GM23338 (cell line): ENCODE measurements at regions not wholly inside any gene's neighbourhood (a gene's known extent, or its start where the extent isn't known, plus 50 kb on each side); places are given as distances from the start of the nearest gene placed in this dataset.

Source experiments
- ATAC-seq: fragments of 200-7000 bp; cut with Tn5 transposase; 3 replicates; pipeline ENCODE4 v1.9.1; 2020
- DNase-seq: peaks from one replicate; pipeline ENCODE4 v3.0.0-alpha.2; 2015; ENCODE audit warnings: low spot score
- H2AFZ ChIP-seq: fragments of 200-600 bp; sonication (generic); 2 replicates; pipeline ENCODE4 v1.8.0; 2016; ENCODE audit warnings: antibody characterized with exemption, mild to moderate bottlenecking, moderate library complexity
- H3F3A ChIP-seq: fragments of 200-600 bp; sonication (generic); replicated peaks from 2 replicates; pipeline ENCODE4 v1.8.0; 2017; ENCODE audit warnings: antibody characterized with exemption, mixed run types, low read depth
- H3K27ac ChIP-seq: fragments of 200-600 bp; sonication (generic); 2 replicates; pipeline ENCODE4 v1.6.1; 2016; ENCODE audit warnings: low read depth
- H3K27me3 ChIP-seq: fragments of 200-600 bp; sonication (generic); 2 replicates; pipeline ENCODE4 v1.8.0; 2016; ENCODE audit warnings: mild to moderate bottlenecking, mixed run types, moderate library complexity; ENCODE audit not compliant: insufficient read depth
- H3K36me3 ChIP-seq: fragments of 200-600 bp; sonication (generic); 2 replicates; pipeline ENCODE4 v1.8.0; 2016; ENCODE audit warnings: mild to moderate bottlenecking; ENCODE audit not compliant: insufficient read depth
- H3K4me1 ChIP-seq: fragments of 200-600 bp; sonication (generic); 2 replicates; pipeline ENCODE4 v1.8.0; 2016; ENCODE audit warnings: mild to moderate bottlenecking, moderate library complexity; ENCODE audit not compliant: insufficient read depth
- H3K4me2 ChIP-seq: fragments of 200-600 bp; sonication (generic); 2 replicates; pipeline ENCODE4 v1.7.1; 2017; ENCODE audit warnings: mixed run types
- H3K4me3 ChIP-seq: fragments of 200-600 bp; sonication (generic); 2 replicates; pipeline ENCODE4 v1.6.1; 2016; ENCODE audit warnings: mixed run types
- H3K79me2 ChIP-seq: fragments of 200-600 bp; sonication (generic); replicated peaks from 2 replicates; pipeline ENCODE4 v1.8.0; 2017; ENCODE audit warnings: mild to moderate bottlenecking; ENCODE audit not compliant: insufficient read depth
- H3K9me2 ChIP-seq: fragments of 200-600 bp; sonication (generic); 2 replicates; pipeline ENCODE4 v1.8.0; 2017; ENCODE audit not compliant: insufficient read depth
- H4K20me1 ChIP-seq: fragments of 200-600 bp; sonication (generic); replicated peaks from 2 replicates; pipeline ENCODE4 v1.8.0; 2017; ENCODE audit warnings: mild to moderate bottlenecking; ENCODE audit not compliant: insufficient read depth
- H3K27ac Mint-ChIP-seq: 2 replicates; pipeline ENCODE4 v1.8.0; 2020; ENCODE audit warnings: inconsistent platforms, mild to moderate bottlenecking, moderate library complexity, mixed read lengths
- H3K27me3 Mint-ChIP-seq: 3 replicates; pipeline ENCODE4 v1.8.0; 2022; ENCODE audit warnings: low read depth, mild to moderate bottlenecking, moderate library complexity, mixed read lengths, inconsistent platforms; ENCODE audit not compliant: insufficient read depth, poor library complexity
- H3K36me3 Mint-ChIP-seq: 3 replicates; pipeline ENCODE4 v1.8.0; 2021; ENCODE audit warnings: low read depth, mild to moderate bottlenecking, inconsistent platforms, moderate library complexity, mixed read lengths
- H3K4me1 Mint-ChIP-seq: 3 replicates; pipeline ENCODE4 v1.8.0; 2020; ENCODE audit warnings: mild to moderate bottlenecking, inconsistent platforms, mixed read lengths
- H3K4me3 Mint-ChIP-seq: 3 replicates; pipeline ENCODE4 v1.8.0; 2021; ENCODE audit warnings: moderate library complexity, mild to moderate bottlenecking, inconsistent platforms, mixed read lengths
- H3K9me3 Mint-ChIP-seq: 3 replicates; pipeline ENCODE4 v1.8.0; 2020; ENCODE audit warnings: moderate library complexity, mild to moderate bottlenecking, inconsistent platforms, mixed read lengths
- CREB1 ChIP-seq: fragments of 250-450 bp; sonication (Bioruptor Pico); IDR thresholded peaks from 2 replicates; pipeline ENCODE4 v1.5.0; 2020; ENCODE audit warnings: low read depth, mild to moderate bottlenecking, moderate library complexity
- EZH2 ChIP-seq: fragments of 200-600 bp; sonication (generic); IDR thresholded peaks from one replicate; pipeline ENCODE4 v1.8.0; 2017; ENCODE audit warnings: antibody characterized with exemption, mild to moderate bottlenecking, low read depth; ENCODE audit not compliant: unreplicated experiment
- EZH2phosphoT487 ChIP-seq: fragments of 200-600 bp; sonication (generic); IDR thresholded peaks from one replicate; pipeline ENCODE4 v1.8.1; 2018; ENCODE audit warnings: antibody characterized with exemption; ENCODE audit not compliant: unreplicated experiment
- JUNB ChIP-seq: IDR thresholded peaks from one replicate; pipeline ENCODE4 v1.6.1; 2016; ENCODE audit warnings: antibody characterized with exemption; ENCODE audit not compliant: unreplicated experiment
- NANOG ChIP-seq: IDR thresholded peaks from 2 replicates; pipeline ENCODE4 v1.6.1; 2016; ENCODE audit warnings: antibody characterized with exemption, borderline replicate concordance
- POLR2AphosphoS5 ChIP-seq: IDR thresholded peaks from 2 replicates; pipeline ENCODE4 v1.6.1; 2016; ENCODE audit warnings: antibody characterized with exemption, low read depth
- STAT1 ChIP-seq: IDR thresholded peaks from one replicate; pipeline ENCODE4 v1.6.1; 2016; ENCODE audit warnings: antibody characterized with exemption; ENCODE audit not compliant: unreplicated experiment
- ZNF114 ChIP-seq: fragments of 250-450 bp; sonication (Bioruptor Pico); IDR thresholded peaks from 2 replicates; pipeline ENCODE4 v1.5.0; 2020; ENCODE audit warnings: mild to moderate bottlenecking, moderate library complexity
- ZNF331 ChIP-seq: fragments of 250-450 bp; sonication (Bioruptor Pico); IDR thresholded peaks from 2 replicates; pipeline ENCODE4 v1.5.0; 2020; ENCODE audit warnings: low read depth, mild to moderate bottlenecking, moderate library complexity
- TF ChIP-seq, protein P1 (sequence below): fragments of 250-450 bp; sonication (Bioruptor Pico); IDR thresholded peaks from 2 replicates; pipeline ENCODE4 v1.5.0; 2020; ENCODE audit warnings: mild to moderate bottlenecking, moderate library complexity
- TF ChIP-seq, protein P2 (sequence below): IDR thresholded peaks from 2 replicates; pipeline ENCODE4 v1.6.1; 2016; ENCODE audit warnings: antibody characterized with exemption
- TF ChIP-seq, protein P3 (sequence below), 2 experiments: fragments of 200-600 bp in 1 of 2; sonication (generic) in 1 of 2; conservative IDR thresholded peaks; 2 replicates each; pipeline versions ENCODE4 v1.5.1 to v1.6.1; 2016 to 2017; ENCODE audit warnings: antibody characterized with exemption in 2 of 2, low read depth in 2 of 2, mild to moderate bottlenecking in 2 of 2, moderate library complexity in 1 of 2
- TF ChIP-seq, protein P4 (sequence below): IDR thresholded peaks from one replicate; pipeline ENCODE4 v1.6.1; 2018; ENCODE audit warnings: antibody characterized with exemption; ENCODE audit not compliant: unreplicated experiment

DNA sequence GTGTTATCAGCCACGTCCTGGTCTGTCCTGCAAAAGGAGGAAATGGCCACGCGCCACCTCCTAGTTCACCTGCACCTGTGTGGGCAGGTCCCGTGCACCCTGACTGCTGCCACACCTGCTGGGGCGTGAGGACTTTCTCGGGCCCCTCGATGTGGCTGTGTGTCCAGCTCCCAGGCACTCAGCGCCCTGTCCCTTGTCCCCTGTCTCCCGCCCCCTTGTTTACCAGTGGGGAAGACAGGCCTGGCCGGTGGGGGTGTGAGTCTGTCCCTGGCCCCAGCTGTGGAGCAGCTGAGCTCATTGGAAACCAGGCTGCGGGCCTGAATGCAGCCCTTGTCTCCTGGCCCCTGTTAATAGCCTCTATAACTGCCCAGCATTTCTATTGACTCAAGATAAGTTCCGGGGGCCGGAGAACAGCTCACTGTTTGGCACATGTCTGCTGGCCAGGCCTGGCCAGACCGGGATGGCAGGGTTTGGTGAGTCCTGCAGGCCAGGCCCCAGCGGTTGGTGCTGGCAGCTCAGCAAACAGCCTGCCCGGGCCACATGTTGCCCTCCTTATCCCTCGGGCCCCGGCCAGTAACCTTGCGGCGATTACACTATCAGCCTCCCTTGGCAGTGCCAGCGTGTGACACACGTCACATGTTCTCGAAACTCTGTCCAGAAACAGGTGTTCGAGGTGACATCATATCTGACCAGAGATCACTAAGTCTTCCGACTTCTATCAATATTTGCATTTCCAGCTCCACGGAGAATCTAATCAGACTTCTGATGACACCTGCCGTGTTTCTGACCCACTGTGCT lies 52.1 kb downstream of the FOXL3 start:
- Mint-ChIP-seq H3K9me3 (peaks cover 4% of the 10 kb centered on the region; the same call in 1 of the 3 replicates), H3K27me3 (peaks cover 13% of the 10 kb centered on the region), H3K4me1 (no peaks in the 10 kb centered on the region; the same call in 2 of the 3 replicates), H3K36me3 (peaks cover 3% of the 10 kb centered on the region; the same call in 1 of the 3 replicates), H3K4me3 (no peak overlapping the region), H3K27ac (no peak overlapping the region)
- H3K4me1 ChIP-seq = no peaks in the 10 kb centered on the region
- H3K9me2 ChIP-seq = no peaks in the 10 kb centered on the region
- no peak overlapping the region for H3K4me2 ChIP-seq
- no peak for TF ChIP-seq EZH2phosphoT487
- no peak for TF ChIP-seq ZNF114 (CRISPR knock-in tag)
- TF ChIP-seq, protein P1, sequence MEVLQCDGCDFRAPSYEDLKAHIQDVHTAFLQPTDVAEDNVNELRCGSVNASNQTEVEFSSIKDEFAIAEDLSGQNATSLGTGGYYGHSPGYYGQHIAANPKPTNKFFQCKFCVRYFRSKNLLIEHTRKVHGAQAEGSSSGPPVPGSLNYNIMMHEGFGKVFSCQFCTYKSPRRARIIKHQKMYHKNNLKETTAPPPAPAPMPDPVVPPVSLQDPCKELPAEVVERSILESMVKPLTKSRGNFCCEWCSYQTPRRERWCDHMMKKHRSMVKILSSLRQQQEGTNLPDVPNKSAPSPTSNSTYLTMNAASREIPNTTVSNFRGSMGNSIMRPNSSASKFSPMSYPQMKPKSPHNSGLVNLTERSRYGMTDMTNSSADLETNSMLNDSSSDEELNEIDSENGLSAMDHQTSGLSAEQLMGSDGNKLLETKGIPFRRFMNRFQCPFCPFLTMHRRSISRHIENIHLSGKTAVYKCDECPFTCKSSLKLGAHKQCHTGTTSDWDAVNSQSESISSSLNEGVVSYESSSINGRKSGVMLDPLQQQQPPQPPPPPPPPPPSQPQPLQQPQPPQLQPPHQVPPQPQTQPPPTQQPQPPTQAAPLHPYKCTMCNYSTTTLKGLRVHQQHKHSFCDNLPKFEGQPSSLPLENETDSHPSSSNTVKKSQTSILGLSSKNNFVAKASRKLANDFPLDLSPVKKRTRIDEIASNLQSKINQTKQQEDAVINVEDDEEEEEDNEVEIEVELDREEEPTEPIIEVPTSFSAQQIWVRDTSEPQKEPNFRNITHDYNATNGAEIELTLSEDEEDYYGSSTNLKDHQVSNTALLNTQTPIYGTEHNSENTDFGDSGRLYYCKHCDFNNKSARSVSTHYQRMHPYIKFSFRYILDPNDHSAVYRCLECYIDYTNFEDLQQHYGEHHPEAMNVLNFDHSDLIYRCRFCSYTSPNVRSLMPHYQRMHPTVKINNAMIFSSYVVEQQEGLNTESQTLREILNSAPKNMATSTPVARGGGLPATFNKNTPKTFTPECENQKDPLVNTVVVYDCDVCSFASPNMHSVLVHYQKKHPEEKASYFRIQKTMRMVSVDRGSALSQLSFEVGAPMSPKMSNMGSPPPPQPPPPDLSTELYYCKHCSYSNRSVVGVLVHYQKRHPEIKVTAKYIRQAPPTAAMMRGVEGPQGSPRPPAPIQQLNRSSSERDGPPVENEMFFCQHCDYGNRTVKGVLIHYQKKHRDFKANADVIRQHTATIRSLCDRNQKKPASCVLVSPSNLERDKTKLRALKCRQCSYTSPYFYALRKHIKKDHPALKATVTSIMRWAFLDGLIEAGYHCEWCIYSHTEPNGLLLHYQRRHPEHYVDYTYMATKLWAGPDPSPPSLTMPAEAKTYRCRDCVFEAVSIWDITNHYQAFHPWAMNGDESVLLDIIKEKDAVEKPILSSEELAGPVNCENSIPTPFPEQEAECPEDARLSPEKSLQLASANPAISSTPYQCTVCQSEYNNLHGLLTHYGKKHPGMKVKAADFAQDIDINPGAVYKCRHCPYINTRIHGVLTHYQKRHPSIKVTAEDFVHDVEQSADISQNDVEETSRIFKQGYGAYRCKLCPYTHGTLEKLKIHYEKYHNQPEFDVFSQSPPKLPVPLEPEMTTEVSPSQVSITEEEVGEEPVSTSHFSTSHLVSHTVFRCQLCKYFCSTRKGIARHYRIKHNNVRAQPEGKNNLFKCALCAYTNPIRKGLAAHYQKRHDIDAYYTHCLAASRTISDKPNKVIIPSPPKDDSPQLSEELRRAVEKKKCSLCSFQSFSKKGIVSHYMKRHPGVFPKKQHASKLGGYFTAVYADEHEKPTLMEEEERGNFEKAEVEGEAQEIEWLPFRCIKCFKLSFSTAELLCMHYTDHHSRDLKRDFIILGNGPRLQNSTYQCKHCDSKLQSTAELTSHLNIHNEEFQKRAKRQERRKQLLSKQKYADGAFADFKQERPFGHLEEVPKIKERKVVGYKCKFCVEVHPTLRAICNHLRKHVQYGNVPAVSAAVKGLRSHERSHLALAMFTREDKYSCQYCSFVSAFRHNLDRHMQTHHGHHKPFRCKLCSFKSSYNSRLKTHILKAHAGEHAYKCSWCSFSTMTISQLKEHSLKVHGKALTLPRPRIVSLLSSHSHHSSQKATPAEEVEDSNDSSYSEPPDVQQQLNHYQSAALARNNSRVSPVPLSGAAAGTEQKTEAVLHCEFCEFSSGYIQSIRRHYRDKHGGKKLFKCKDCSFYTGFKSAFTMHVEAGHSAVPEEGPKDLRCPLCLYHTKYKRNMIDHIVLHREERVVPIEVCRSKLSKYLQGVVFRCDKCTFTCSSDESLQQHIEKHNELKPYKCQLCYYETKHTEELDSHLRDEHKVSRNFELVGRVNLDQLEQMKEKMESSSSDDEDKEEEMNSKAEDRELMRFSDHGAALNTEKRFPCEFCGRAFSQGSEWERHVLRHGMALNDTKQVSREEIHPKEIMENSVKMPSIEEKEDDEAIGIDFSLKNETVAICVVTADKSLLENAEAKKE (CRISPR knock-in tag) = no peak
- TF ChIP-seq POLR2AphosphoS5 = no peak
- TF ChIP-seq CREB1 (CRISPR knock-in tag) = no peak
- no peak for TF ChIP-seq ZNF331 (CRISPR knock-in tag)
- TF ChIP-seq NANOG = no peak
- no peak for TF ChIP-seq EZH2
- no peak for TF ChIP-seq STAT1
- TF ChIP-seq, protein P2, sequence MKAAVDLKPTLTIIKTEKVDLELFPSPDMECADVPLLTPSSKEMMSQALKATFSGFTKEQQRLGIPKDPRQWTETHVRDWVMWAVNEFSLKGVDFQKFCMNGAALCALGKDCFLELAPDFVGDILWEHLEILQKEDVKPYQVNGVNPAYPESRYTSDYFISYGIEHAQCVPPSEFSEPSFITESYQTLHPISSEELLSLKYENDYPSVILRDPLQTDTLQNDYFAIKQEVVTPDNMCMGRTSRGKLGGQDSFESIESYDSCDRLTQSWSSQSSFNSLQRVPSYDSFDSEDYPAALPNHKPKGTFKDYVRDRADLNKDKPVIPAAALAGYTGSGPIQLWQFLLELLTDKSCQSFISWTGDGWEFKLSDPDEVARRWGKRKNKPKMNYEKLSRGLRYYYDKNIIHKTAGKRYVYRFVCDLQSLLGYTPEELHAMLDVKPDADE = no peak
- TF ChIP-seq, protein P3, sequence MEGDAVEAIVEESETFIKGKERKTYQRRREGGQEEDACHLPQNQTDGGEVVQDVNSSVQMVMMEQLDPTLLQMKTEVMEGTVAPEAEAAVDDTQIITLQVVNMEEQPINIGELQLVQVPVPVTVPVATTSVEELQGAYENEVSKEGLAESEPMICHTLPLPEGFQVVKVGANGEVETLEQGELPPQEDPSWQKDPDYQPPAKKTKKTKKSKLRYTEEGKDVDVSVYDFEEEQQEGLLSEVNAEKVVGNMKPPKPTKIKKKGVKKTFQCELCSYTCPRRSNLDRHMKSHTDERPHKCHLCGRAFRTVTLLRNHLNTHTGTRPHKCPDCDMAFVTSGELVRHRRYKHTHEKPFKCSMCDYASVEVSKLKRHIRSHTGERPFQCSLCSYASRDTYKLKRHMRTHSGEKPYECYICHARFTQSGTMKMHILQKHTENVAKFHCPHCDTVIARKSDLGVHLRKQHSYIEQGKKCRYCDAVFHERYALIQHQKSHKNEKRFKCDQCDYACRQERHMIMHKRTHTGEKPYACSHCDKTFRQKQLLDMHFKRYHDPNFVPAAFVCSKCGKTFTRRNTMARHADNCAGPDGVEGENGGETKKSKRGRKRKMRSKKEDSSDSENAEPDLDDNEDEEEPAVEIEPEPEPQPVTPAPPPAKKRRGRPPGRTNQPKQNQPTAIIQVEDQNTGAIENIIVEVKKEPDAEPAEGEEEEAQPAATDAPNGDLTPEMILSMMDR (conservative IDR thresholded peaks at IDR 0.05; ENCODE audit: low read depth in 2 of 2) = no peak
- TF ChIP-seq, protein P4, sequence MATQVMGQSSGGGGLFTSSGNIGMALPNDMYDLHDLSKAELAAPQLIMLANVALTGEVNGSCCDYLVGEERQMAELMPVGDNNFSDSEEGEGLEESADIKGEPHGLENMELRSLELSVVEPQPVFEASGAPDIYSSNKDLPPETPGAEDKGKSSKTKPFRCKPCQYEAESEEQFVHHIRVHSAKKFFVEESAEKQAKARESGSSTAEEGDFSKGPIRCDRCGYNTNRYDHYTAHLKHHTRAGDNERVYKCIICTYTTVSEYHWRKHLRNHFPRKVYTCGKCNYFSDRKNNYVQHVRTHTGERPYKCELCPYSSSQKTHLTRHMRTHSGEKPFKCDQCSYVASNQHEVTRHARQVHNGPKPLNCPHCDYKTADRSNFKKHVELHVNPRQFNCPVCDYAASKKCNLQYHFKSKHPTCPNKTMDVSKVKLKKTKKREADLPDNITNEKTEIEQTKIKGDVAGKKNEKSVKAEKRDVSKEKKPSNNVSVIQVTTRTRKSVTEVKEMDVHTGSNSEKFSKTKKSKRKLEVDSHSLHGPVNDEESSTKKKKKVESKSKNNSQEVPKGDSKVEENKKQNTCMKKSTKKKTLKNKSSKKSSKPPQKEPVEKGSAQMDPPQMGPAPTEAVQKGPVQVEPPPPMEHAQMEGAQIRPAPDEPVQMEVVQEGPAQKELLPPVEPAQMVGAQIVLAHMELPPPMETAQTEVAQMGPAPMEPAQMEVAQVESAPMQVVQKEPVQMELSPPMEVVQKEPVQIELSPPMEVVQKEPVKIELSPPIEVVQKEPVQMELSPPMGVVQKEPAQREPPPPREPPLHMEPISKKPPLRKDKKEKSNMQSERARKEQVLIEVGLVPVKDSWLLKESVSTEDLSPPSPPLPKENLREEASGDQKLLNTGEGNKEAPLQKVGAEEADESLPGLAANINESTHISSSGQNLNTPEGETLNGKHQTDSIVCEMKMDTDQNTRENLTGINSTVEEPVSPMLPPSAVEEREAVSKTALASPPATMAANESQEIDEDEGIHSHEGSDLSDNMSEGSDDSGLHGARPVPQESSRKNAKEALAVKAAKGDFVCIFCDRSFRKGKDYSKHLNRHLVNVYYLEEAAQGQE = no peak
- no peak for TF ChIP-seq JUNB
- no peaks in the 10 kb centered on the region for H3K79me2 ChIP-seq
- ATAC-seq (no peak), DNase-seq (no peak)
- H4K20me1 ChIP-seq = no peaks in the 10 kb centered on the region
- no peak overlapping the region for H3K4me3 ChIP-seq
- H3K27ac ChIP-seq = no peak overlapping the region
- H3K36me3 ChIP-seq = no peaks in the 10 kb centered on the region
- no peaks in the 10 kb centered on the region for H3F3A ChIP-seq
- H3K27me3 ChIP-seq = no peaks in the 10 kb centered on the region
- no peak overlapping the region for H2AFZ ChIP-seq
